ENCODE measurements at regions not wholly inside any gene's neighbourhood (a gene's known extent, or its start where the extent isn't known, plus 50 kb on each side); places are given as distances from the start of the nearest gene placed in this dataset.

- no peaks in the 10 kb centered on the region for H3K36me3 ChIP-seq (ENCODE audit: control insufficient read depth, insufficient read depth, low read length)
- POLR2A ChIA-PET: no interaction called here
- no peak overlapping the region for H3K4me3 ChIP-seq (ENCODE audit: low read depth in 2 of 2, low read length in 2 of 2)
- CTCF ChIA-PET: no interaction called here
- H3K27ac ChIP-seq (ENCODE audit: low read length): no peak overlapping the region
- no peaks in the 10 kb centered on the region for H3K4me1 ChIP-seq (ENCODE audit: control insufficient read depth, insufficient read depth, low read length)
- DNase-seq (ENCODE audit: low read depth, low spot score): no peak
- BruUV-seq (replicated peaks): no TSS peak
- no peaks in the 10 kb centered on the region for H3K9me3 ChIP-seq (ENCODE audit: control insufficient read depth, insufficient read depth, low read depth, low read length)
- H3K27me3 ChIP-seq (ENCODE audit: control insufficient read depth, insufficient read depth, low read length): no peaks in the 10 kb centered on the region; the same call in 1 of the 2 replicates
- TF ChIP-seq TCF7L2 (IDR thresholded peaks at IDR 0.05; ENCODE audit: low read depth, low read length): no peak
- intact Hi-C loops (cut with micrococcal nuclease; ENCODE audit: unreplicated experiment) (no loop called here), in situ Hi-C loops (cut with HindIII; ENCODE audit: low pct_unique_long_range_greater_than_20kb, low sequenced_read_pairs) (no loop called here)
- no peak for ATAC-seq
Observed at GRCh38 chr2:147756069-147756468, 88.8 kb upstream of the ACVR2A start.

GRCh38 chr2:147740211-147740927, 104.5 kb upstream of the ACVR2A start:
- no peak for DNase-seq (ENCODE audit: low read depth, low spot score)
- in situ Hi-C loops (cut with HindIII; ENCODE audit: low pct_unique_long_range_greater_than_20kb, low sequenced_read_pairs): no loop called here
- intact Hi-C loops (cut with micrococcal nuclease; ENCODE audit: unreplicated experiment): no loop called here
- H3K27me3 ChIP-seq (ENCODE audit: control insufficient read depth, insufficient read depth, low read length): no peaks in the 10 kb centered on the region
- BruUV-seq (replicated peaks): no TSS peak
- no peak for ATAC-seq
- CTCF ChIA-PET: no interaction called here
- no peaks in the 10 kb centered on the region for H3K4me1 ChIP-seq (ENCODE audit: control insufficient read depth, insufficient read depth, low read length)
- no peaks in the 10 kb centered on the region for H3K9me3 ChIP-seq (ENCODE audit: control insufficient read depth, insufficient read depth, low read depth, low read length)
- H3K27ac ChIP-seq (ENCODE audit: low read length): no peak overlapping the region
- POLR2A ChIA-PET: no interaction called here
- no peaks in the 10 kb centered on the region for H3K36me3 ChIP-seq (ENCODE audit: control insufficient read depth, insufficient read depth, low read length)
- H3K4me3 ChIP-seq (ENCODE audit: low read depth in 2 of 2, low read length in 2 of 2): no peak overlapping the region
- no peak for TF ChIP-seq REST (IDR thresholded peaks at IDR 0.05; ENCODE audit: insufficient read depth in 1 of 2, low read depth in 2 of 2, low read length in 1 of 2)
- no peak for TF ChIP-seq TCF7L2 (IDR thresholded peaks at IDR 0.05; ENCODE audit: low read depth, low read length)
- no peak for TF ChIP-seq SIN3A (IDR thresholded peaks at IDR 0.05; ENCODE audit: borderline replicate concordance, insufficient read depth, low read depth, low read length)
- no peak for TF ChIP-seq CTCF (IDR thresholded peaks at IDR 0.05)
- no peak for TF ChIP-seq POLR2AphosphoS5 (IDR thresholded peaks at IDR 0.05; ENCODE audit: low read depth, low read length)

GRCh38 chr2:147739508-147739907, 105.3 kb upstream of the ACVR2A start:
- Histone ChIP-seq H3K36me3 (ENCODE audit: control insufficient read depth, insufficient read depth, low read length) (no peaks in the 10 kb centered on the region), H3K27me3 (ENCODE audit: control insufficient read depth, insufficient read depth, low read length) (no peaks in the 10 kb centered on the region), H3K9me3 (ENCODE audit: control insufficient read depth, insufficient read depth, low read depth, low read length) (no peaks in the 10 kb centered on the region), H3K4me3 (ENCODE audit: low read depth in 2 of 2, low read length in 2 of 2) (no peak overlapping the region), H3K27ac (ENCODE audit: low read length) (no peak overlapping the region), H3K4me1 (ENCODE audit: control insufficient read depth, insufficient read depth, low read length) (no peaks in the 10 kb centered on the region)
- intact Hi-C loops (cut with micrococcal nuclease; ENCODE audit: unreplicated experiment): no loop called here
- in situ Hi-C loops (cut with HindIII; ENCODE audit: low pct_unique_long_range_greater_than_20kb, low sequenced_read_pairs): no loop called here
- TF ChIP-seq TCF7L2 (IDR thresholded peaks at IDR 0.05; ENCODE audit: low read depth, low read length): no peak
- no peak for ATAC-seq
- BruUV-seq (replicated peaks): no TSS peak
- ChIA-PET POLR2A (no interaction called here), CTCF (no interaction called here)
- DNase-seq (ENCODE audit: low read depth, low spot score): no peak
